Fibroblast of pulmonary artery (primary cell): ENCODE measurements at regions not wholly inside any gene's neighbourhood (a gene's known extent, or its start where the extent isn't known, plus 50 kb on each side); places are given as distances from the start of the nearest gene placed in this dataset.
"Not testable (repeated sequence)": the region's sequence is repeated elsewhere in the genome, so short reads cannot be mapped to it uniquely, and the experiment has no call there.

Experiments
- DNase-seq: peaks from one replicate; pipeline ENCODE4 v3.0.0-alpha.2; 2010; ENCODE audit warnings: low read depth
- H3K4me3 ChIP-seq: replicated peaks from 2 replicates; pipeline ENCODE4 v1.5.1; 2011; ENCODE audit warnings: low read depth, mild to moderate bottlenecking, control low read depth, low read length, moderate library complexity
- TF ChIP-seq, protein P1 (sequence below): IDR thresholded peaks from 2 replicates; pipeline ENCODE4 v1.5.1; 2011; ENCODE audit warnings: mild to moderate bottlenecking, control low read depth, low read length, inconsistent platforms; ENCODE audit errors: missing control alignments

- DNase-seq = no peak
- TF ChIP-seq, protein P1, sequence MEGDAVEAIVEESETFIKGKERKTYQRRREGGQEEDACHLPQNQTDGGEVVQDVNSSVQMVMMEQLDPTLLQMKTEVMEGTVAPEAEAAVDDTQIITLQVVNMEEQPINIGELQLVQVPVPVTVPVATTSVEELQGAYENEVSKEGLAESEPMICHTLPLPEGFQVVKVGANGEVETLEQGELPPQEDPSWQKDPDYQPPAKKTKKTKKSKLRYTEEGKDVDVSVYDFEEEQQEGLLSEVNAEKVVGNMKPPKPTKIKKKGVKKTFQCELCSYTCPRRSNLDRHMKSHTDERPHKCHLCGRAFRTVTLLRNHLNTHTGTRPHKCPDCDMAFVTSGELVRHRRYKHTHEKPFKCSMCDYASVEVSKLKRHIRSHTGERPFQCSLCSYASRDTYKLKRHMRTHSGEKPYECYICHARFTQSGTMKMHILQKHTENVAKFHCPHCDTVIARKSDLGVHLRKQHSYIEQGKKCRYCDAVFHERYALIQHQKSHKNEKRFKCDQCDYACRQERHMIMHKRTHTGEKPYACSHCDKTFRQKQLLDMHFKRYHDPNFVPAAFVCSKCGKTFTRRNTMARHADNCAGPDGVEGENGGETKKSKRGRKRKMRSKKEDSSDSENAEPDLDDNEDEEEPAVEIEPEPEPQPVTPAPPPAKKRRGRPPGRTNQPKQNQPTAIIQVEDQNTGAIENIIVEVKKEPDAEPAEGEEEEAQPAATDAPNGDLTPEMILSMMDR = no peak
- no peak overlapping the region for H3K4me3 ChIP-seq
Observed at GRCh38 chr7:142657376-142657775, 91.9 kb upstream of the PRSS1 start.

DNA sequence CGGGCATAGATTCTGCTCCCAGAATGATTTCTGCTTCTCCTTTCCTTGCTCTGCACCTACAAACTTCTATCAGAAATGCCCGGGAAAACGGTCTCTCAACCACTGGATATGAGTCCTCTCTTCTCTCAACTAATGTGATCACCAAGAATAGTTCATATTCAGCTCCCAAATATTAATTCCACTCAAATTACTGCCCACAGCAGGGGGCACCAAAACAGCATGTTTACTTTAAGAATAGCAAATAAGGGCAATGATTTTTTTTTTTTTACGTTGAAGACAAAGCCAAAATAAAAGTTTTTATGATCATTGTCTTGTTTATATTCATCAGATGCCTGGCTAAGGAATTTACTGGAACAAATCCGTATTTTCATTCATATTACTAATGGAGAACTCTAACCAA, 94.9 kb upstream of the PRSS1 start:
- DNase-seq = no peak
- TF ChIP-seq, protein P1 = peak; percentile 9
- H3K4me3 ChIP-seq = no peak overlapping the region

DNA sequence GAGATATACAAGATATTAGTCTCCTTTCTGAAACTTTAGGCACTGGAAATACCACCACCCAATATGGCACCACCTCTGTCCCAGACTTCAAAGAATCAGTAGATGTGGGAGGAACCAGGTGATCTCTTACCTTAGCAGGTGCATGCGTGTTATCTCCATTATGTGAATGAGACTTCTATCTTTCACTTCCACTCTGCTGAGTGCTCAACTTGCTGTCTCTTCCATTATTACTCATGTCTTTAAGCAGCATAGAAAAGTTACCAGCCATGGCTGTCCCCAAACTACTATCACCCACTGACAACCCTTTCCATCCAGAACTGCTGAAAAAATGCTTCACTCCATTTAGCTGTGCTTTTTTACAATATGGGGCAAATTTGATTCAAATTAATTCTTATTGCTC, 101.5 kb upstream of the PRSS1 start:
- TF ChIP-seq, protein P1 = no peak
- no peak overlapping the region for H3K4me3 ChIP-seq
- no peak for DNase-seq

- no peak for DNase-seq
- no peak overlapping the region for H3K4me3 ChIP-seq
- TF ChIP-seq, protein P1 = no peak
Observed at GRCh38 chr7:142646386-142647140, 102.7 kb upstream of the PRSS1 start.

DNA sequence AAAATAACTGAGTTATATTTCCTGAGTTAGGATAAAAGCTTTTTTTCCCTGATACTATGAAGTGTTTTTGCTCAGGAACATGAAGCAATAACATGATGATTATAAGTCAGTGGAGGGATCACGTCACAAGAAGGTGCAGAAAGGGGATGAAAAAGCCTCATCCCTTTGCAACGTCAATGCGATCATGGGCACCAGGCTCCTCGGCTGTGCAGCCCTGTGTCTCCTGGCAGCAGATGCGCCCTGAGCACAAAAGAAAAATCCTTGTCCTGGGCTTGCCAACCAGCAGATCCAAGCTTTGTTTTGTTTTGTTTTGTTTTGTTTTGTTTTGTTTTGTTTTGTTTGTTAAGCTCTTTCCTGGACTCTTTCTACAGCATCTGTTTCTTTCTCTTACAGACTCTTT, 103.5 kb upstream of the PRSS1 start:
- no peak overlapping the region for H3K4me3 ChIP-seq
- DNase-seq = no peak
- TF ChIP-seq, protein P1 = no peak

GRCh38 chr7:142642316-142642715, 107.0 kb upstream of the PRSS1 start:
- H3K4me3 ChIP-seq = no peak overlapping the region
- TF ChIP-seq, protein P1 = no peak
- DNase-seq = no peak

- H3K4me3 ChIP-seq, DNase-seq: not testable (repeated sequence)
Observed at GRCh38 chr7:142641252-142641651, 108.0 kb upstream of the PRSS1 start.
